K562 (cell line): ENCODE measurements at regions not wholly inside any gene's neighbourhood (a gene's known extent, or its start where the extent isn't known, plus 50 kb on each side); places are given as distances from the start of the nearest gene placed in this dataset.

Source experiments
- ATAC-seq: fragments of 200-7000 bp; cut with Tn5 transposase; 3 replicates; pipeline ENCODE4 v1.9.1; 2020; ENCODE audit warnings: moderate library complexity
- BruUV-seq: library from RNA; stranded (reverse); fragments of 400-500 nt; replicated peaks from 2 replicates; lab custom pipeline; 2021; lab: Mats Ljungman, UMichigan
- CTCF ChIA-PET: fragments of 300-600 bp; formaldehyde crosslinking; extraction: SDS; loops from one replicate; lab custom pipeline; 2021; ENCODE audit warnings: low intra/inter-chr PET ratio; lab: Yijun Ruan, JAX
- POLR2A ChIA-PET: fragments of 300-600, 350-650 bp; sonication (Branson Sonifier 250); formaldehyde crosslinking; extraction: SDS; loops from one replicate; lab custom pipeline; 2021; ENCODE audit warnings: antibody characterized with exemption, inconsistent platforms; lab: Yijun Ruan, JAX
- DNase-seq, 4 experiments: peaks; one replicate each; pipeline versions ENCODE4 v3.0.0 to v3.0.0-alpha.2; 2011 to 2018; ENCODE audit warnings: low spot score in 3 of 4, mixed read lengths in 3 of 4; ENCODE audit errors: extremely low read depth in 1 of 4
- FAIRE-seq: peaks from 2 replicates; lab custom pipeline; 2011; peaks lifted over from hg19 to GRCh38; lab: Jason Lieb, UNC
- H2AFZ ChIP-seq: 2 replicates; pipeline ENCODE4 v1.6.0; 2011; ENCODE audit warnings: low read depth, low read length, control low read depth, inconsistent platforms
- H3K27ac ChIP-seq: fragments of 200-600 bp; 3 replicates; pipeline ENCODE4 v1.8.0; 2011; ENCODE audit warnings: low read depth, mild to moderate bottlenecking, control low read depth, inconsistent platforms, low read length, moderate library complexity, mixed read lengths; ENCODE audit errors: extremely low read depth
- H3K27me3 ChIP-seq, 2 experiments: fragments of 300-600 bp in 1 of 2; 2 replicates in 1 of 2; 3 replicates in 1 of 2; pipeline versions ENCODE4 v1.6.0 to v1.8.0; 2011; ENCODE audit warnings: inconsistent platforms in 2 of 2, low read length in 2 of 2, mild to moderate bottlenecking in 1 of 2, mixed read lengths in 1 of 2, moderate library complexity in 1 of 2; ENCODE audit not compliant: control insufficient read depth in 2 of 2, insufficient read depth in 2 of 2
- H3K36me3 ChIP-seq: fragments of 300-600 bp; 3 replicates; pipeline ENCODE4 v1.8.0; 2011; ENCODE audit warnings: mild to moderate bottlenecking, low read length, inconsistent platforms; ENCODE audit not compliant: control insufficient read depth, insufficient read depth
- H3K4me1 ChIP-seq, 2 experiments: fragments of 200-600 bp in 1 of 2; replicated peaks in 1 of 2; 2 replicates in 1 of 2; 3 replicates in 1 of 2; pipeline versions ENCODE4 v1.5.1 to v1.8.0; 2011; ENCODE audit warnings: inconsistent platforms in 2 of 2, low read length in 2 of 2, mild to moderate bottlenecking in 1 of 2, mixed read lengths in 1 of 2, moderate library complexity in 1 of 2; ENCODE audit not compliant: control insufficient read depth in 2 of 2, insufficient read depth in 2 of 2
- H3K4me2 ChIP-seq: 2 replicates; pipeline ENCODE4 v1.6.1; 2011; ENCODE audit warnings: low read length, control low read depth, inconsistent platforms, mixed read lengths; ENCODE audit not compliant: insufficient read depth
- H3K4me3 ChIP-seq: fragments of 200-600 bp; sonication (generic), shearing (Covaris generic); 2 replicates; pipeline ENCODE4 v1.5.1; 2016; ENCODE audit warnings: control low read depth, inconsistent platforms
- H3K79me2 ChIP-seq: fragments of 200-600 bp; 3 replicates; pipeline ENCODE4 v1.8.0; 2011; ENCODE audit warnings: low read length, inconsistent platforms; ENCODE audit not compliant: control insufficient read depth, insufficient read depth
- H3K9ac ChIP-seq, 2 experiments: 2 replicates each; pipeline versions ENCODE4 v1.6.0 to v1.6.1; 2011; ENCODE audit warnings: low read depth in 2 of 2, low read length in 2 of 2, control low read depth in 1 of 2, inconsistent platforms in 1 of 2, mild to moderate bottlenecking in 1 of 2, mixed read lengths in 1 of 2; ENCODE audit not compliant: insufficient read depth in 1 of 2
- H3K9me1 ChIP-seq: one replicate; pipeline ENCODE4 v1.6.0; 2011; ENCODE audit warnings: inconsistent platforms, mild to moderate bottlenecking, low read length, moderate library complexity; ENCODE audit not compliant: control insufficient read depth, insufficient read depth
- H3K9me3 ChIP-seq: replicated peaks from 2 replicates; pipeline ENCODE4 v1.5.1; 2011; ENCODE audit warnings: low read depth, low read length, inconsistent platforms; ENCODE audit not compliant: control insufficient read depth, insufficient read depth
- H4K20me1 ChIP-seq: replicated peaks from 2 replicates; pipeline ENCODE4 v1.6.1; 2011; ENCODE audit warnings: low read length, inconsistent platforms, mixed read lengths; ENCODE audit not compliant: control insufficient read depth, insufficient read depth
- ETS2 ChIP-seq: IDR thresholded peaks from 2 replicates; pipeline ENCODE4 v1.6.1; 2016; ENCODE audit warnings: borderline replicate concordance, missing genetic modification characterization, mild to moderate bottlenecking, moderate library complexity, missing compliant biosample characterization; ENCODE audit not compliant: poor library complexity, severe bottlenecking
- FOXJ2 ChIP-seq: fragments of 200-800 bp; sonication (Bioruptor generic); IDR thresholded peaks from 2 replicates; pipeline ENCODE4 v1.6.1; 2016; ENCODE audit warnings: missing genetic modification characterization, missing compliant biosample characterization
- HNRNPUL1 ChIP-seq: fragments of 200-400 bp; formaldehyde crosslinking; IDR thresholded peaks from 2 replicates; pipeline ENCODE4 v1.6.1; 2017; ENCODE audit warnings: low read length
- KLF6 ChIP-seq: fragments of 250-450 bp; sonication (Bioruptor Pico); IDR thresholded peaks from 2 replicates; pipeline ENCODE4 v1.4.0; 2020; ENCODE audit warnings: mild to moderate bottlenecking, moderate library complexity, borderline replicate concordance
- MEF2A ChIP-seq: IDR thresholded peaks from 2 replicates; pipeline ENCODE4 v1.6.1; 2011; ENCODE audit warnings: low read depth, mild to moderate bottlenecking, low read length, moderate library complexity; ENCODE audit not compliant: control insufficient read depth
- NUFIP1 ChIP-seq: fragments of 450-650 bp; IDR thresholded peaks from 2 replicates; pipeline ENCODE4 v1.6.1; 2018; ENCODE audit not compliant: partially characterized antibody
- PHF20 ChIP-seq: fragments of 450-650 bp; IDR thresholded peaks from 2 replicates; pipeline ENCODE4 v1.6.1; 2018; ENCODE audit not compliant: partially characterized antibody
- PML ChIP-seq: IDR thresholded peaks from 2 replicates; pipeline ENCODE4 v1.6.1; 2012; ENCODE audit warnings: low read length, inconsistent platforms
- SMARCA4 ChIP-seq: fragments of 450-650 bp; IDR thresholded peaks from 2 replicates; pipeline ENCODE4 v1.6.1; 2016
- STAT5A ChIP-seq: IDR thresholded peaks from 2 replicates; pipeline ENCODE4 v1.6.1; 2012; ENCODE audit warnings: low read length, inconsistent platforms, borderline replicate concordance
- TEAD2 ChIP-seq: fragments of 450-650 bp; IDR thresholded peaks from 2 replicates; pipeline ENCODE4 v1.6.1; 2016; ENCODE audit warnings: missing genetic modification characterization, control low read depth, missing compliant biosample characterization
- THRAP3 ChIP-seq: fragments of 450-650 bp; IDR thresholded peaks from 2 replicates; pipeline ENCODE4 v1.6.1; 2016; ENCODE audit warnings: mild to moderate bottlenecking, inconsistent platforms, borderline replicate concordance
- ZKSCAN3 ChIP-seq: fragments of 250-450 bp; sonication (Bioruptor Pico); IDR thresholded peaks from 2 replicates; pipeline ENCODE4 v1.4.0; 2020
- ZNF586 ChIP-seq: fragments of 450-650 bp; formaldehyde crosslinking; conservative IDR thresholded peaks from 2 replicates; pipeline ENCODE4 v1.4.0; 2020; ENCODE audit warnings: mild to moderate bottlenecking, moderate library complexity
- ZNF707 ChIP-seq: fragments of 250-450 bp; sonication (Bioruptor Pico); conservative IDR thresholded peaks from 2 replicates; pipeline ENCODE4 v1.8.0; 2022; ENCODE audit warnings: inconsistent platforms, mild to moderate bottlenecking, moderate library complexity
- WGBS: fragments of 100-300 bp; shearing (Covaris generic); methylation state at CpG from one replicate; pipeline ENCODE4 v1.1.6; 2016; ENCODE audit warnings: low coverage, mixed read lengths; ENCODE audit not compliant: insufficient coverage; ENCODE audit errors: missing lambda C conversion rate; 5-methylcytosine and 5-hydroxymethylcytosine counted together
- in situ Hi-C: fragments of 300-500 bp; cut with MboI; formaldehyde crosslinking; loops from 4 replicates; pipeline ENCODE4 v1.15.0; 2018; ENCODE audit warnings: inconsistent platforms, mixed read lengths
- intact Hi-C: fragments of 100-400 bp; cut with micrococcal nuclease; formaldehyde crosslinking; loops from 2 replicates; pipeline ENCODE4 v1.14.2; 2022
- TF ChIP-seq, protein P1 (sequence below): fragments of 450-650 bp; IDR thresholded peaks from 2 replicates; pipeline ENCODE4 v1.6.1; 2017; ENCODE audit warnings: antibody characterized with exemption
- TF ChIP-seq, protein P2 (sequence below): fragments of 250-450 bp; sonication (Bioruptor Pico); IDR thresholded peaks from 2 replicates; pipeline ENCODE4 v1.8.0; 2022; ENCODE audit warnings: moderate library complexity, mild to moderate bottlenecking, inconsistent platforms

DNA sequence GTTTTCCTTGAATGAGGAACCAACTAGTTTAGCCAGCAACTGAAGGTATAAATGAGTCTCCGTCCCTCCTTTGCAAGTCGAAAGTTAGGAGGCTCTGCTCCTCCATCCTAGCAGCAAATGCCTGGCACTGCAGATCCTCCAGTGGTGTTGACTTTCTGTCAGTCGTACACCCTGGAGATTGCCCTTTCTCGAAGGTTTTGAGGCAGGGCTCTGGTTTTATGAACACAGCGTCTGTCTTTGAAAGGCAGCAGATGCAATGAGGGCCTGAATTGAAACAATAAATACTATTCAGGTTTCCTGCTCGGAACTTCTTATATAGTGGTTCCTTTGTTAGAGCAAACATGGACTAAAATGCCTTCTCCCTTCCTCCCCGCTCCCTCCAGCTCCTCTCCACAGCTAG lies 284.0 kb downstream of the TMEM38B start:
- Histone ChIP-seq H3K4me1 (no peaks in the 10 kb centered on the region), H3K9me1 (no peaks in the 10 kb centered on the region), H3K36me3 (no peaks in the 10 kb centered on the region), H3K79me2 (no peaks in the 10 kb centered on the region), H3K27ac (no peak overlapping the region), H2AFZ (no peak overlapping the region), H3K9ac (no peak overlapping the region), H3K4me2 (no peak overlapping the region), H3K4me3 (no peak overlapping the region), H4K20me1 (no peaks in the 10 kb centered on the region), H3K9me3 (no peaks in the 10 kb centered on the region), H3K27me3 (no peaks in the 10 kb centered on the region)
- FAIRE-seq (no peak), DNase-seq (no peak), ATAC-seq (no peak)
- POLR2A ChIA-PET, result no interaction called here
- CTCF ChIA-PET, result no interaction called here
- in situ Hi-C loops (no loop called here), intact Hi-C loops (no loop called here)
- WGBS, result 0% methylated on average over 7 of the region's 7 CpGs
- TF ChIP-seq PML (no peak), ZNF586 (CRISPR knock-in tag) (no peak), ETS2 (no peak)
- TF ChIP-seq, protein P1, sequence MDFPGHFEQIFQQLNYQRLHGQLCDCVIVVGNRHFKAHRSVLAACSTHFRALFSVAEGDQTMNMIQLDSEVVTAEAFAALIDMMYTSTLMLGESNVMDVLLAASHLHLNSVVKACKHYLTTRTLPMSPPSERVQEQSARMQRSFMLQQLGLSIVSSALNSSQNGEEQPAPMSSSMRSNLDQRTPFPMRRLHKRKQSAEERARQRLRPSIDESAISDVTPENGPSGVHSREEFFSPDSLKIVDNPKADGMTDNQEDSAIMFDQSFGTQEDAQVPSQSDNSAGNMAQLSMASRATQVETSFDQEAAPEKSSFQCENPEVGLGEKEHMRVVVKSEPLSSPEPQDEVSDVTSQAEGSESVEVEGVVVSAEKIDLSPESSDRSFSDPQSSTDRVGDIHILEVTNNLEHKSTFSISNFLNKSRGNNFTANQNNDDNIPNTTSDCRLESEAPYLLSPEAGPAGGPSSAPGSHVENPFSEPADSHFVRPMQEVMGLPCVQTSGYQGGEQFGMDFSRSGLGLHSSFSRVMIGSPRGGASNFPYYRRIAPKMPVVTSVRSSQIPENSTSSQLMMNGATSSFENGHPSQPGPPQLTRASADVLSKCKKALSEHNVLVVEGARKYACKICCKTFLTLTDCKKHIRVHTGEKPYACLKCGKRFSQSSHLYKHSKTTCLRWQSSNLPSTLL, result no peak
- BruUV-seq, result no TSS peak

DNA sequence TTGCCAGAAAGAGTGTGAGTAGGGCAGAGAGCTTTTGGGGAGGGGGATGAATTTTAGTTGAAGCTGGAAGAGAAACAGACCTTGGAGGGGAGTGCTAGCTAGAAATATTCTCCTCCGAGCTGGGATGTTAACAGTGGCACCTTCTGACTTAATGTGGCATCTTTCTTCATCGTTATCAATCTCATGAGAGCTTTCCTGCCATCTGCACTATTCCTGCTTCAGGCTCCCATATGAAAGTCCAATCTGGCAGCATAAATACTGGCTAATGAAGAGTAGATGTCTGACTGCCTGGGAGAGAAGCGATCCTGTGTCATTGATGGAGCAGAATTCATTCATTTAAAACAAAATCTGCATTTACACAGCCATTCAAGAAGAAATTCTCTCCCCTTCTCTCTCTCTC lies 284.5 kb downstream of the TMEM38B start:
- Histone ChIP-seq H3K27me3 (no peaks in the 10 kb centered on the region), H3K79me2 (no peaks in the 10 kb centered on the region), H3K9me1 (no peaks in the 10 kb centered on the region), H3K4me3 (no peak overlapping the region), H3K9ac (no peak overlapping the region), H3K36me3 (no peaks in the 10 kb centered on the region), H4K20me1 (no peaks in the 10 kb centered on the region), H3K4me1 (no peaks in the 10 kb centered on the region), H3K4me2 (no peak overlapping the region), H3K9me3 (no peaks in the 10 kb centered on the region), H3K27ac (no peak overlapping the region), H2AFZ (no peak overlapping the region)
- in situ Hi-C loops (no loop called here), intact Hi-C loops (no loop called here)
- WGBS, result 0% methylated on average over 3 of the region's 3 CpGs
- POLR2A ChIA-PET, result no interaction called here
- DNase-seq (no peak), ATAC-seq (no peak), FAIRE-seq (no peak)
- CTCF ChIA-PET, result no interaction called here
- no TSS peak for BruUV-seq
- TF ChIP-seq ZKSCAN3 (no peak), PHF20 (no peak), THRAP3 (no peak), HNRNPUL1 (no peak), STAT5A (no peak), ZNF707 (no peak), TEAD2 (tag) (no peak), FOXJ2 (tag) (no peak), SMARCA4 (no peak), NUFIP1 (no peak), MEF2A (no peak), KLF6 (CRISPR knock-in tag) (no peak)
- TF ChIP-seq, protein P2, sequence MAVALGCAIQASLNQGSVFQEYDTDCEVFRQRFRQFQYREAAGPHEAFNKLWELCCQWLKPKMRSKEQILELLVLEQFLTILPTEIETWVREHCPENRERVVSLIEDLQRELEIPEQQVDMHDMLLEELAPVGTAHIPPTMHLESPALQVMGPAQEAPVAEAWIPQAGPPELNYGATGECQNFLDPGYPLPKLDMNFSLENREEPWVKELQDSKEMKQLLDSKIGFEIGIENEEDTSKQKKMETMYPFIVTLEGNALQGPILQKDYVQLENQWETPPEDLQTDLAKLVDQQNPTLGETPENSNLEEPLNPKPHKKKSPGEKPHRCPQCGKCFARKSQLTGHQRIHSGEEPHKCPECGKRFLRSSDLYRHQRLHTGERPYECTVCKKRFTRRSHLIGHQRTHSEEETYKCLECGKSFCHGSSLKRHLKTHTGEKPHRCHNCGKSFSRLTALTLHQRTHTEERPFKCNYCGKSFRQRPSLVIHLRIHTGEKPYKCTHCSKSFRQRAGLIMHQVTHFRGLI (CRISPR knock-in tag), result no peak
